IMR-90 (cell line): ENCODE measurements at regions not wholly inside any gene's neighbourhood (a gene's known extent, or its start where the extent isn't known, plus 50 kb on each side); places are given as distances from the start of the nearest gene placed in this dataset.

Source experiments
- ATAC-seq: fragments of 200-7000 bp; cut with Tn5 transposase; 2 replicates; pipeline ENCODE4 v1.9.1; 2020; ENCODE audit warnings: low read depth, mild to moderate bottlenecking, moderate library complexity
- BruUV-seq: library from RNA; stranded (reverse); fragments of 400-500 nt; replicated peaks from 2 replicates; lab custom pipeline; 2021; lab: Mats Ljungman, UMichigan
- CTCF ChIA-PET: fragments of 300-600 bp; formaldehyde crosslinking; extraction: SDS; loops from one replicate; lab custom pipeline; 2021; ENCODE audit warnings: antibody characterized with exemption; lab: Yijun Ruan, JAX
- POLR2A ChIA-PET: fragments of 300-600 bp; sonication (Branson Sonifier 250); formaldehyde crosslinking; loops from one replicate; lab custom pipeline; 2022; ENCODE audit warnings: antibody characterized with exemption; ENCODE audit not compliant: unreplicated experiment; lab: Charles Lee
- DNase-seq: peaks from one replicate; pipeline ENCODE4 v3.0.0; 2013
- H2AFZ ChIP-seq: replicated peaks from 2 replicates; pipeline ENCODE3; 2013; ENCODE audit warnings: low read length, mild to moderate bottlenecking; ENCODE audit not compliant: poor library complexity
- H2AK5ac ChIP-seq: 2 replicates; pipeline ENCODE4 v1.6.1; 2013; ENCODE audit warnings: low read depth, low read length, inconsistent platforms
- H2AK9ac ChIP-seq: replicated peaks from 2 replicates; pipeline ENCODE3; 2013; ENCODE audit warnings: mild to moderate bottlenecking, low read depth, low read length, moderate library complexity; ENCODE audit not compliant: poor library complexity
- H2BK120ac ChIP-seq: 2 replicates; pipeline ENCODE4 v1.6.1; 2013; ENCODE audit warnings: low read depth, low read length, inconsistent platforms
- H2BK15ac ChIP-seq: 3 replicates; pipeline ENCODE4 v1.6.1; 2013; ENCODE audit warnings: low read depth, low read length, inconsistent platforms
- H2BK20ac ChIP-seq: 2 replicates; pipeline ENCODE4 v1.6.1; 2013; ENCODE audit warnings: low read depth, mild to moderate bottlenecking, inconsistent platforms, low read length, moderate library complexity
- H2BK5ac ChIP-seq: 2 replicates; pipeline ENCODE4 v1.6.1; 2013; ENCODE audit warnings: mild to moderate bottlenecking, low read depth, low read length, inconsistent platforms; ENCODE audit not compliant: poor library complexity, severe bottlenecking
- H3K14ac ChIP-seq: replicated peaks from 2 replicates; pipeline ENCODE4 v1.6.1; 2013; ENCODE audit warnings: low read depth, low read length, inconsistent platforms
- H3K18ac ChIP-seq: 2 replicates; pipeline ENCODE4 v1.6.1; 2013; ENCODE audit warnings: low read depth, low read length, control low read depth
- H3K23ac ChIP-seq: 2 replicates; pipeline ENCODE4 v1.6.1; 2013; ENCODE audit warnings: low read depth, low read length, inconsistent platforms
- H3K27ac ChIP-seq: 2 replicates; pipeline ENCODE4 v1.5.1; 2013; ENCODE audit warnings: mild to moderate bottlenecking, control low read depth, low read length; ENCODE audit not compliant: insufficient read depth
- H3K27me3 ChIP-seq: 2 replicates; pipeline ENCODE4 v1.6.1; 2013; ENCODE audit warnings: low read length; ENCODE audit not compliant: control insufficient read depth, insufficient read depth
- H3K36me3 ChIP-seq: 2 replicates; pipeline ENCODE4 v1.6.1; 2013; ENCODE audit warnings: low read length, mixed read lengths; ENCODE audit not compliant: control insufficient read depth, insufficient read depth
- H3K4ac ChIP-seq: 2 replicates; pipeline ENCODE4 v1.6.1; 2013; ENCODE audit warnings: low read depth, low read length, inconsistent platforms
- H3K4me1 ChIP-seq: 2 replicates; pipeline ENCODE4 v1.6.1; 2013; ENCODE audit warnings: low read length, mixed read lengths; ENCODE audit not compliant: control insufficient read depth, insufficient read depth
- H3K4me2 ChIP-seq: 2 replicates; pipeline ENCODE4 v1.6.1; 2013; ENCODE audit warnings: low read depth, mild to moderate bottlenecking, control low read depth, low read length, moderate library complexity
- H3K4me3 ChIP-seq: 2 replicates; pipeline ENCODE4 v1.5.1; 2013; ENCODE audit warnings: low read depth, mild to moderate bottlenecking, control low read depth, low read length, moderate library complexity; ENCODE audit not compliant: insufficient read depth
- H3K56ac ChIP-seq: 2 replicates; pipeline ENCODE4 v1.6.1; 2013; ENCODE audit warnings: low read length, inconsistent platforms; ENCODE audit not compliant: insufficient read depth; ENCODE audit errors: extremely low read depth
- H3K79me1 ChIP-seq, 2 experiments: 2 replicates each; pipeline ENCODE4 v1.6.1; 2013; ENCODE audit warnings: low read length in 2 of 2, inconsistent platforms in 1 of 2, low read depth in 1 of 2
- H3K9ac ChIP-seq: 2 replicates; pipeline ENCODE4 v1.6.1; 2013; ENCODE audit warnings: low read depth, low read length, control low read depth
- H3K9me1 ChIP-seq: 2 replicates; pipeline ENCODE4 v1.6.1; 2013; ENCODE audit warnings: low read length, inconsistent platforms; ENCODE audit not compliant: insufficient read depth
- H3K9me3 ChIP-seq: 2 replicates; pipeline ENCODE4 v1.6.1; 2013; ENCODE audit warnings: low read length; ENCODE audit not compliant: control insufficient read depth, insufficient read depth
- H4K20me1 ChIP-seq: 2 replicates; pipeline ENCODE4 v1.6.1; 2013; ENCODE audit warnings: low read length, inconsistent platforms; ENCODE audit not compliant: insufficient read depth
- H4K5ac ChIP-seq: 2 replicates; pipeline ENCODE4 v1.6.1; 2013; ENCODE audit warnings: mild to moderate bottlenecking, low read depth, low read length, control low read depth
- H4K8ac ChIP-seq, 2 experiments: 2 replicates each; pipeline ENCODE4 v1.6.1; 2013; ENCODE audit warnings: low read depth in 2 of 2, low read length in 2 of 2, control low read depth in 1 of 2, inconsistent platforms in 1 of 2
- H4K91ac ChIP-seq: 2 replicates; pipeline ENCODE4 v1.6.1; 2013; ENCODE audit warnings: low read depth, low read length, inconsistent platforms; ENCODE audit not compliant: insufficient read depth
- BHLHE40 ChIP-seq: fragments of 150-350 bp; IDR thresholded peaks from 2 replicates; pipeline ENCODE4 v1.6.1; 2016; ENCODE audit warnings: mild to moderate bottlenecking, low read depth, low read length
- FOS ChIP-seq: fragments of 150-350 bp; IDR thresholded peaks from 2 replicates; pipeline ENCODE4 v1.6.1; 2016; ENCODE audit warnings: low read depth, low read length
- MAFK ChIP-seq: IDR thresholded peaks from 2 replicates; pipeline ENCODE4 v1.6.1; 2012; ENCODE audit warnings: low read depth, low read length, improper control_type of control experiment
- MAZ ChIP-seq: IDR thresholded peaks from 2 replicates; pipeline ENCODE4 v1.6.1; 2012; ENCODE audit warnings: low read depth, mild to moderate bottlenecking, low read length, improper control_type of control experiment, moderate library complexity, borderline replicate concordance
- MXI1 ChIP-seq: IDR thresholded peaks from 2 replicates; pipeline ENCODE4 v1.6.1; 2012; ENCODE audit warnings: low read depth, mild to moderate bottlenecking, low read length, moderate library complexity, borderline replicate concordance
- NFE2L2 ChIP-seq: fragments of 150-350 bp; IDR thresholded peaks from 2 replicates; pipeline ENCODE4 v1.6.1; 2016; ENCODE audit warnings: low read depth, mild to moderate bottlenecking, low read length
- POLR2A ChIP-seq: IDR thresholded peaks from 2 replicates; pipeline ENCODE4 v1.6.1; 2012; ENCODE audit warnings: mild to moderate bottlenecking, low read depth, low read length
- RAD21 ChIP-seq: IDR thresholded peaks from 2 replicates; pipeline ENCODE4 v1.6.1; 2012; ENCODE audit warnings: low read length, improper control_type of control experiment
- RCOR1 ChIP-seq: IDR thresholded peaks from 2 replicates; pipeline ENCODE4 v1.6.1; 2012; ENCODE audit warnings: mild to moderate bottlenecking, low read length, improper control_type of control experiment; ENCODE audit not compliant: insufficient replicate concordance
- RFX5 ChIP-seq: IDR thresholded peaks from 2 replicates; pipeline ENCODE4 v1.8.0; 2012; ENCODE audit warnings: low read depth, mild to moderate bottlenecking, low read length, moderate library complexity
- SMC3 ChIP-seq: fragments of 150-350 bp; IDR thresholded peaks from 2 replicates; pipeline ENCODE4 v1.6.1; 2016; ENCODE audit warnings: low read depth, mild to moderate bottlenecking, antibody characterized with exemption, low read length, moderate library complexity
- WGBS, 2 experiments: methylation state at CpG; one replicate each; pipeline versions ENCODE4 v1.1.5 to v1.1.7; 2013; ENCODE audit warnings: missing lambda C conversion rate in 2 of 2; ENCODE audit not compliant: insufficient read length in 1 of 2; ENCODE audit errors: extremely low coverage in 2 of 2; 5-methylcytosine and 5-hydroxymethylcytosine counted together
- dilution Hi-C: fragments of 300-500 bp; cut with HindIII; formaldehyde crosslinking; loops from one replicate; pipeline ENCODE4 v1.14.3; 2018; ENCODE audit warnings: low sequenced_read_pairs; ENCODE audit not compliant: unreplicated experiment
- in situ Hi-C: fragments of 300-500 bp; cut with MboI; formaldehyde crosslinking; loops from 3 replicates; pipeline ENCODE4 v1.14.3; 2019; ENCODE audit warnings: low sequenced_read_pairs, inconsistent platforms, mixed read lengths
- intact Hi-C: fragments of 100-400 bp; cut with micrococcal nuclease; formaldehyde crosslinking; loops from 2 replicates; pipeline ENCODE4 v1.10.0; 2022
- TF ChIP-seq, protein P1 (sequence below): fragments of 150-350 bp; IDR thresholded peaks from 2 replicates; pipeline ENCODE4 v1.6.1; 2017; ENCODE audit warnings: mild to moderate bottlenecking, antibody characterized with exemption, low read length, low read depth
- TF ChIP-seq, protein P2 (sequence below): fragments of 150-350 bp; IDR thresholded peaks from 2 replicates; pipeline ENCODE4 v1.6.1; 2016; ENCODE audit warnings: low read depth, mild to moderate bottlenecking, low read length, moderate library complexity, borderline replicate concordance
- TF ChIP-seq, protein P3 (sequence below): conservative IDR thresholded peaks from 2 replicates; pipeline ENCODE4 v1.5.1; 2012; ENCODE audit warnings: mild to moderate bottlenecking, low read depth, low read length, improper control_type of control experiment

DNA sequence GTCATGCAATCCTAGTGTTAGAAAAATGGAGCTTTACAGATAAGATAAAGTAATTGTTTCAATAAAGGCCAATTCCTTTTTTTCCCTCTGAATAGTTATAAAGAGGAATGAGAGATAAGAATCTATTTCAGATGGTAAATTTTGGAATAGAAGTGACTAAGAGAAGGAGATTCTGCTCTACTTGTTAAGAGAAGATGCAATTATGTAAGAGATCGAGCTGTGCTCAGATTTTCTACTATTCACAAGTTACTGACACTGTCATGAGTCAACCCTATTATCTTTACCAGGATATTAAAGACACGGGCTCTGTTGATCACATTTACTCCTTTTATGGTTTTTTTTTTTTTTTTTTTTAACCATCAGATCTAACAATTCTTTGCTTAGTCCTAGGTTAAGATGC, 511.3 kb downstream of the ARL4A start:
- H2BK20ac ChIP-seq = no peak overlapping the region
- no peak overlapping the region for H3K4ac ChIP-seq
- H3K4me3 ChIP-seq = no peak overlapping the region
- H3K18ac ChIP-seq = no peak overlapping the region
- intact Hi-C loops = loop anchor here (5.0 kb wide), 1 partner anchor 511 kb away; the partner anchor contains the start of gene ARL4A
- no CpG with 5 or more reads among the region's 2 CpGs for whole genome bisulfite sequencing, 2 experiments
- no peaks in the 10 kb centered on the region for H3K36me3 ChIP-seq
- no peaks in the 10 kb centered on the region for H3K79me1 ChIP-seq
- no peak overlapping the region for H3K4me2 ChIP-seq
- H3K4me1 ChIP-seq = no peaks in the 10 kb centered on the region
- no peak for TF ChIP-seq RAD21
- TF ChIP-seq NFE2L2 = no peak
- no peak for TF ChIP-seq RFX5
- no peak for TF ChIP-seq BHLHE40
- no peak for TF ChIP-seq RCOR1
- TF ChIP-seq POLR2A = no peak
- TF ChIP-seq, protein P1, sequence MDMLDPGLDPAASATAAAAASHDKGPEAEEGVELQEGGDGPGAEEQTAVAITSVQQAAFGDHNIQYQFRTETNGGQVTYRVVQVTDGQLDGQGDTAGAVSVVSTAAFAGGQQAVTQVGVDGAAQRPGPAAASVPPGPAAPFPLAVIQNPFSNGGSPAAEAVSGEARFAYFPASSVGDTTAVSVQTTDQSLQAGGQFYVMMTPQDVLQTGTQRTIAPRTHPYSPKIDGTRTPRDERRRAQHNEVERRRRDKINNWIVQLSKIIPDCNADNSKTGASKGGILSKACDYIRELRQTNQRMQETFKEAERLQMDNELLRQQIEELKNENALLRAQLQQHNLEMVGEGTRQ = no peak
- TF ChIP-seq, protein P2, sequence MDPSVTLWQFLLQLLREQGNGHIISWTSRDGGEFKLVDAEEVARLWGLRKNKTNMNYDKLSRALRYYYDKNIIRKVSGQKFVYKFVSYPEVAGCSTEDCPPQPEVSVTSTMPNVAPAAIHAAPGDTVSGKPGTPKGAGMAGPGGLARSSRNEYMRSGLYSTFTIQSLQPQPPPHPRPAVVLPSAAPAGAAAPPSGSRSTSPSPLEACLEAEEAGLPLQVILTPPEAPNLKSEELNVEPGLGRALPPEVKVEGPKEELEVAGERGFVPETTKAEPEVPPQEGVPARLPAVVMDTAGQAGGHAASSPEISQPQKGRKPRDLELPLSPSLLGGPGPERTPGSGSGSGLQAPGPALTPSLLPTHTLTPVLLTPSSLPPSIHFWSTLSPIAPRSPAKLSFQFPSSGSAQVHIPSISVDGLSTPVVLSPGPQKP = no peak
- no peak for TF ChIP-seq SMC3
- TF ChIP-seq FOS = no peak
- TF ChIP-seq, protein P3, sequence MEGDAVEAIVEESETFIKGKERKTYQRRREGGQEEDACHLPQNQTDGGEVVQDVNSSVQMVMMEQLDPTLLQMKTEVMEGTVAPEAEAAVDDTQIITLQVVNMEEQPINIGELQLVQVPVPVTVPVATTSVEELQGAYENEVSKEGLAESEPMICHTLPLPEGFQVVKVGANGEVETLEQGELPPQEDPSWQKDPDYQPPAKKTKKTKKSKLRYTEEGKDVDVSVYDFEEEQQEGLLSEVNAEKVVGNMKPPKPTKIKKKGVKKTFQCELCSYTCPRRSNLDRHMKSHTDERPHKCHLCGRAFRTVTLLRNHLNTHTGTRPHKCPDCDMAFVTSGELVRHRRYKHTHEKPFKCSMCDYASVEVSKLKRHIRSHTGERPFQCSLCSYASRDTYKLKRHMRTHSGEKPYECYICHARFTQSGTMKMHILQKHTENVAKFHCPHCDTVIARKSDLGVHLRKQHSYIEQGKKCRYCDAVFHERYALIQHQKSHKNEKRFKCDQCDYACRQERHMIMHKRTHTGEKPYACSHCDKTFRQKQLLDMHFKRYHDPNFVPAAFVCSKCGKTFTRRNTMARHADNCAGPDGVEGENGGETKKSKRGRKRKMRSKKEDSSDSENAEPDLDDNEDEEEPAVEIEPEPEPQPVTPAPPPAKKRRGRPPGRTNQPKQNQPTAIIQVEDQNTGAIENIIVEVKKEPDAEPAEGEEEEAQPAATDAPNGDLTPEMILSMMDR = no peak
- TF ChIP-seq MAFK = no peak
- TF ChIP-seq MXI1 = no peak
- no peak for TF ChIP-seq MAZ
- no peak overlapping the region for H3K23ac ChIP-seq
- H2AK9ac ChIP-seq = no peak overlapping the region
- DNase-seq (peak; percentile 31), ATAC-seq (no peak)
- H3K27me3 ChIP-seq = no peaks in the 10 kb centered on the region; the same call in 1 of the 2 replicates
- dilution Hi-C loops = no loop called here
- H4K5ac ChIP-seq = no peak overlapping the region
- no peak overlapping the region for H2AFZ ChIP-seq
- no peak overlapping the region for H3K56ac ChIP-seq
- H3K9me1 ChIP-seq = no peaks in the 10 kb centered on the region
- H3K9ac ChIP-seq = no peak overlapping the region
- H3K27ac ChIP-seq = no peak overlapping the region
- no peaks in the 10 kb centered on the region for H4K20me1 ChIP-seq
- H2BK15ac ChIP-seq = no peak overlapping the region
- POLR2A ChIA-PET = no interaction called here
- BruUV-seq = no TSS peak
- no peak overlapping the region for H2BK120ac ChIP-seq
- H2AK5ac ChIP-seq = no peak overlapping the region
- CTCF ChIA-PET = interaction anchor here (0.5 to 1.1 kb wide), 2 partner anchors 16 to 22 kb away, joined by 3 to 4 read pairs; no protein-coding TSS in a partner anchor
- no peak overlapping the region for H4K8ac ChIP-seq
- in situ Hi-C loops = no loop called here
- H3K9me3 ChIP-seq = no peaks in the 10 kb centered on the region
- no peak overlapping the region for H4K91ac ChIP-seq
- no peak overlapping the region for H2BK5ac ChIP-seq
- H3K14ac ChIP-seq = no peak overlapping the region
